ENCODE measurements at regions not wholly inside any gene's neighbourhood (a gene's known extent, or its start where the extent isn't known, plus 50 kb on each side); places are given as distances from the start of the nearest gene placed in this dataset.
"Not testable (repeated sequence)": the region's sequence is repeated elsewhere in the genome, so short reads cannot be mapped to it uniquely, and the experiment has no call there.

DNA sequence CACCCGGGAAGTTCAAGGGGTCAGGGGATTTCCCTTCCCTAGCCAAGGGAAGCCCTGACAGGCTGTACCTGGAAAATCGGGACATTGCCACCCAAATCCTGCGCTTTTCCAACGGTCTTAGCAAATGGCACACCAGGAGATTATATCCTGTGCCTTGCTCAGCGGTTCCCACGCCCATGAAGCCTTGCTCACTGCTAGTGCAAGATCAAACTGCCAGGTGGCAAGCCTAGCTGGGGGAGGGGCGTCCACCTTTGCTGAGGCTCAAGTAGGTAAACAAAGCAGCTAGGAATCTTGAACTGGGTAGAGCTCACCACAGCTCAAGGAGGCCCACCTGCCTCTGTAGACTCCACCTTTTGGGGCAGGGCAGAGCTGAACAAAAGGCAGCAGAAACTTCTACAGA, 1794.5 kb downstream of the PCDH9 start:
- no peak for ATAC-seq

DNA sequence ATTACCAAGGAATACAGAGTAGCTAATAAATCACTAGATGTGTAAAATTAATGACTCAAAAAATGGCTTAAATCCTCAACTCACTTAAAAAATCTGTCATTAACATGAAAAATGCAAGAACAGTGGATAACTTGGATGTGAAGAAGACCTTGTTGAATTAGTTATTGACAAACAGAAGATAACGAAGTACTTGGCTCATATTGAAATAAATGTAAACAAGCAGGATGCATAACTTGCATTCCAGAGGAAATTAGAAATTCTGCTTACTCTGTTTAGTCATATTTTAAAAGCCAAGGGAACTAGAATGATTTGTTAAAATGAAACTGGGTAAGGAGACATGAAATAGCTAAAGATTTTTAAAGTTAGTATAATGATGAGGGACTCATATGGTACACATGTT, 1812.2 kb downstream of the PCDH9 start:
- H3K36me3 Mint-ChIP-seq = no peaks in the 10 kb centered on the region
- no peak overlapping the region for H3K27ac Mint-ChIP-seq
- H3K4me3 Mint-ChIP-seq = no peak overlapping the region
- H3K4me1 Mint-ChIP-seq (ENCODE audit: low read depth in 2 of 2) = no peaks in the 10 kb centered on the region
- no peak for ATAC-seq
- no peaks in the 10 kb centered on the region for H3K9me3 Mint-ChIP-seq
- DNase-seq (ENCODE audit: low spot score) = no peak
- H3K27me3 Mint-ChIP-seq = no peaks in the 10 kb centered on the region

More for the DNA sequence above, 1794.5 kb downstream of the PCDH9 start:
- no peak for DNase-seq (ENCODE audit: low spot score)
- no peak overlapping the region for H3K4me3 Mint-ChIP-seq
- peaks cover 0 to 2% of the 10 kb centered on the region in 2 donors for H3K4me1 Mint-ChIP-seq (ENCODE audit: low read depth in 2 of 2)
- H3K9me3 Mint-ChIP-seq = peaks cover 23% of the 10 kb centered on the region
- no peak overlapping the region for H3K27ac Mint-ChIP-seq
- peaks cover 26% of the 10 kb centered on the region for H3K36me3 Mint-ChIP-seq
- no peaks in the 10 kb centered on the region for H3K27me3 Mint-ChIP-seq

DNA sequence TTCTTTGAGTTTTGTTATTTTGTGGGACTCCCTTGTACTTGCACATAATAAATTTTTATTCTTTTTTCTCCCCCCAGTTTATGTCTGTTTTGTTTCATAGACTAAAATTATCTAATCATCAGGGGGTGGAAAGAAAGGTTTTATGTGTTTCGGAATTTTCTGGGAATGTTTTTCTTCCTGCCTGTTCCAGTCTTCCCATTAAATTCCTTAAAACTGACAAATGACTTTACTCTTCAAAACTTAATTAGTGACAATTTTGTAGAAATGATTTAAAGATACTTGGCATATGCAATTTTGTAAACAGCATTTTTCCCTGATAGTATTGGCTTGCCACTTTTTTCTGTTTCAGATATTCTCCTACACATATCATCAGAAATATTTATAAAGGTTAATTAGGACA, 1813.4 kb downstream of the PCDH9 start:
- H3K36me3 Mint-ChIP-seq = no peaks in the 10 kb centered on the region
- H3K27ac Mint-ChIP-seq = no peak overlapping the region
- DNase-seq (ENCODE audit: low spot score) = no peak
- no peaks in the 10 kb centered on the region for H3K4me1 Mint-ChIP-seq (ENCODE audit: low read depth in 2 of 2)
- no peak overlapping the region for H3K4me3 Mint-ChIP-seq
- no peak for ATAC-seq
- H3K27me3 Mint-ChIP-seq = no peaks in the 10 kb centered on the region
- no peaks in the 10 kb centered on the region for H3K9me3 Mint-ChIP-seq

DNA sequence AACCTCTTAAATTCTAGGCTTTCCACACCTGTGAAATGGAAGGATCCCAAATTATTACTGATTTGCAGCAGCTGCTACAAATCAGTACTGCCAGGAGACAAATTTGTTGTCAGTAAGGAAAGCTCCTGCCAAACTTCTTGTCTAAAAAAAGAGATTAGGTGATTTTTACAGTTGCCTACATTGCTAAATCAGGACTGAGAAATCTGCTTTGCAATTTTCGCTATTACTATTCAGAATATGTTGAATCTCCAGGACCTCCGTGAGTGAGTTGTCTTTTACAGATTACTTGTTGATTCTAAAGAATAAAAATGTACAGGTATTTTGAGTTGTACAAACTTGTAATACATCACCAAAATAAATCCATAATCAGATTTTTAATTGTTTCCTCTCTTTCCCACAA, 1815.9 kb downstream of the PCDH9 start:
- H3K27ac Mint-ChIP-seq = no peak overlapping the region

DNA sequence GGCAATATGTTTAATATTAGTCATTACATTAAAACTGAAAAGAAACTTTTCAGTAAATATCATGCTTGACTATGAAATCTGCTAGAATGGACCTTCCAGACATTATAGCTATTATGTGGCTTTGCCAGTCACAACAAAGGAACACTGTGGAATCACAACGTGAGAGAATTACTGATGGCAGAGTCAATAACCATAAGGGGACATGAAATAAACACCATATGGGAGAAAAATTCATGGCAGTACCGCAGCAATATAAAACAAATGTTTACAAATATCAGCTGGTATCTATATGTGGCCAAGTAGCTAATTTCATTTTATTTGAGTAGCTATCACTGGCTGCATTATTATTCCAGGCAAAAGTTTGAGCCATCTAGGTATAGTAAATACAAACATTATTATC, 1818.6 kb downstream of the PCDH9 start:
- ATAC-seq (no peak), DNase-seq (ENCODE audit: low spot score) (no peak)
- Mint-ChIP-seq H3K36me3 (no peaks in the 10 kb centered on the region), H3K4me3 (no peak overlapping the region), H3K9me3 (no peaks in the 10 kb centered on the region), H3K27me3 (no peaks in the 10 kb centered on the region), H3K27ac (no peak overlapping the region), H3K4me1 (ENCODE audit: low read depth in 2 of 2) (no peaks in the 10 kb centered on the region)

More for the DNA sequence above, 1815.9 kb downstream of the PCDH9 start:
- no peak for ATAC-seq
- H3K27me3 Mint-ChIP-seq = no peaks in the 10 kb centered on the region
- H3K9me3 Mint-ChIP-seq = no peaks in the 10 kb centered on the region
- H3K4me3 Mint-ChIP-seq = no peak overlapping the region
- no peak for DNase-seq (ENCODE audit: low spot score)
- no peaks in the 10 kb centered on the region for H3K4me1 Mint-ChIP-seq (ENCODE audit: low read depth in 2 of 2)
- H3K36me3 Mint-ChIP-seq = no peaks in the 10 kb centered on the region

DNA sequence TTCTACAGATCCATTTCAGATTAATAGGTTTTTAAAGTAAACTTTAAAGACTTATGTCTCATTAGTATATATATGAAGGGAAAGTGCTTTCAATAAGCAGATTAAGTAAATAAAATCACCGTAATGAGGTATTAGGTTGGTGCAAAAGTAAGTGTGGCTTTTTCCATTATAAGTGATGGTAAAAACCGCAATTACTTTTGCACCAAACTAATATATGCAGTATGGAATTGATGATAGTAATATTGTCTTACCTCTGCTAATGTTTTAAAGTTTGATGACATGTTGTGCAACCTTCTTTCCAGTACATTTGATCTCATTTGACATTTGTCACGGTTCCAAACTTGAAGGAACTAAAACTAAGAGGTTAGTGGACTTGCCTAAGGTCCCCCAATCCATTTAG, 1819.3 kb downstream of the PCDH9 start:
- no peak overlapping the region for H3K4me3 Mint-ChIP-seq
- no peak for ATAC-seq
- no peak for DNase-seq (ENCODE audit: low spot score)
- no peaks in the 10 kb centered on the region for H3K9me3 Mint-ChIP-seq
- no peaks in the 10 kb centered on the region for H3K27me3 Mint-ChIP-seq
- H3K4me1 Mint-ChIP-seq (ENCODE audit: low read depth in 2 of 2) = no peaks in the 10 kb centered on the region
- no peaks in the 10 kb centered on the region for H3K36me3 Mint-ChIP-seq
- no peak overlapping the region for H3K27ac Mint-ChIP-seq

DNA sequence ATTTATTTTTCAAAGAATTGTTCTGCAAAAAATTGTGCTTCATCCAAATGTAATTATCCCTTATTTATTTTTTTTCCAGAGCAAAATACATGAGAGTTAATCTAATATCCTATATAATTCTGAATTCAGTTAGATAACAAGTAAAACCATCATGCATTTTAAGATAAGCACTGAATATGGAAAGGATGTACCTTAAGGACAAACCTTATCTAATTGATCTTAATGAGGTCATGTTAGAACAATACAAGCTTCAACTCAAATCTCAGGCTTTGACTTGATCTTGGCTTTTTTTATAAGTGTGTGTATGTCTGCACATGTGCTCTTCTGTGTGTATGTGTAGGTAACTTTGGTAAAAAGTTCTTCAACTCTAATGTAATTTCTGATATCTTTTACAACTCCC, 1828.8 kb downstream of the PCDH9 start:
- no peaks in the 10 kb centered on the region for H3K4me1 Mint-ChIP-seq (ENCODE audit: low read depth in 2 of 2)
- H3K36me3 Mint-ChIP-seq = no peaks in the 10 kb centered on the region
- H3K27me3 Mint-ChIP-seq = no peaks in the 10 kb centered on the region
- DNase-seq (ENCODE audit: low spot score) (no peak), ATAC-seq (no peak)
- no peak overlapping the region for H3K27ac Mint-ChIP-seq
- no peak overlapping the region for H3K4me3 Mint-ChIP-seq
- peaks cover 4% of the 10 kb centered on the region for H3K9me3 Mint-ChIP-seq

DNA sequence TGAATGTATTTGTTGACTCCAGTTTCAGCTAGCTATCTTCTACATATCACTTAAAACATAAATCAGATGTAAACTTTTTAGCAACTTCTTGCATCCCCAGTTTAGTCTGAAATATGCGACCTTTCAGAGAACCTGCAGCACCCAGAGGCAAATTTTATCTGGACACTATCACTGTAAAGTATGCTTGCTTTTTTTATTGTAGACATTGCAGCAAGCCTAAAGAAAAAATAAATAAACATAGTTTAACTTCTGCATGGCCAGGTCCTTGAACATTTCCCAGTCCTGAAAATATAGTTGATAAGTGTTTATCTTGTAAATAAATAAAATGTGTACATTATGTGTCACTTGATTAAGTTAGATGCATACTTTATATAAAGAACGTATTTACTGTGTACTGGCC, 1829.4 kb downstream of the PCDH9 start:
- Mint-ChIP-seq H3K27me3 (no peaks in the 10 kb centered on the region), H3K4me1 (ENCODE audit: low read depth in 2 of 2) (no peaks in the 10 kb centered on the region), H3K4me3 (no peak overlapping the region), H3K9me3 (peaks cover 4% of the 10 kb centered on the region), H3K36me3 (no peaks in the 10 kb centered on the region), H3K27ac (no peak overlapping the region)
- ATAC-seq (no peak), DNase-seq (ENCODE audit: low spot score) (no peak)

DNA sequence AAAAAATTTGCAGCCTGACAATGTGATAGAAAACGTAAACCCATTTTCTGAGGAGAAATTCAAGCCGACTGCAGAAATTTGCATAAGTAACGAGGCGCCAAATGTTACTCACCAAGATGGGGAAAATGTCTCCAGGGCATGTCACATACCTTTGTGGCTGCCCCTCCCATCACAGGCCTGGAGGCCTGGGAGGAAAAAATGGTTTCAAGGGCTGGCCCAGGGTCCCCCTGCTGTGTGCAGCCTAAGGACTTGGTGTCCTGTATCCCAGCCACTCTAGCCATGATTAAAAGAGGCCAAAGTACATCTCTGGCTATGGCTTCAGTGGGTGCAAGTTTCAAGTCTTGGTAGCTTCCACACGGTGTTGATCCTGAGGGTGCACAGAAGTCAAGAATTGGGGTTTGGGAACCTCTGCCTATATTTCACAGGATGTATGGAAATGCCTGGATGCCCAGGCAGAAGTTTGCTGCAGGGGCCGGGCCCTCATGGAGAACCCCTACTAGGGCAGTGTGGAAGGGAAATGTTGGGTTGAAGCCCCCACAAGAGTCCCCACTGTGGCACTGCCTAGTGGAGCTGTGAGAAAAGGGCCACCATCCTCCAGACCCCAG, 1842.3 kb downstream of the PCDH9 start:
- ATAC-seq (no peak), DNase-seq (ENCODE audit: low spot score) (no peak)
- no peak overlapping the region for H3K27ac Mint-ChIP-seq
- no peaks in the 10 kb centered on the region for H3K27me3 Mint-ChIP-seq
- H3K9me3 Mint-ChIP-seq = peaks cover 6% of the 10 kb centered on the region
- no peaks in the 10 kb centered on the region for H3K4me1 Mint-ChIP-seq (ENCODE audit: low read depth in 2 of 2)
- H3K4me3 Mint-ChIP-seq = no peak overlapping the region
- peaks cover 10% of the 10 kb centered on the region for H3K36me3 Mint-ChIP-seq

DNA sequence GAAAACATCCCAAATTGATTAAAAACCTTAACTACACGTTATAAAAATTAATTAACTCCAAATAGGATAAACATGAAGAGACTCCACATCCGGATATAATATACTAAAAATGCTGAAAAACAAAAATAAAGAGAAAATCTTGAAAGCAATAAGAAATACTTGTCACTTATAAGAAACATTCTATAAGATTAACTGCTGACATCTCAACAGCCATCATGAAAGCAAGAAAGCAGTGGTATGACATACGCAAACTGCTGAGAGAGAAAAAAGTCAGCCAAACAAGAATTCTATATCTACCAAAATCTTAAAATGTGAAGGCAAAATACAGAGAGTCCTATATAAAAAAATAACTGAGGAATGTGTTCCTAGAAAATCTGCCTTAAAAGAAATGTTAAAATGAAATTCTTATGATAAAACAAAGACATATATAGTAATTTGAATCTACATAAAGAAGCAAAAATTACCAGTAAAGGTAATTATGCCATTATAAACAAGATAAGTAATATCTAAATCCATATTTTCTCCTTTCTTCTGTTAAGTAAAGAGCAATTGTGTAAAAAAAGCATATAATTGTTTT, 1851.1 kb downstream of the PCDH9 start:
- no peaks in the 10 kb centered on the region for H3K4me1 Mint-ChIP-seq (ENCODE audit: low read depth in 2 of 2)
- peaks cover 6% of the 10 kb centered on the region for H3K9me3 Mint-ChIP-seq
- H3K27ac Mint-ChIP-seq = no peak overlapping the region
- DNase-seq (ENCODE audit: low spot score) = no peak
- ATAC-seq = no peak
- H3K27me3 Mint-ChIP-seq = no peaks in the 10 kb centered on the region
- H3K4me3 Mint-ChIP-seq = no peak overlapping the region
- peaks cover 11% of the 10 kb centered on the region for H3K36me3 Mint-ChIP-seq

DNA sequence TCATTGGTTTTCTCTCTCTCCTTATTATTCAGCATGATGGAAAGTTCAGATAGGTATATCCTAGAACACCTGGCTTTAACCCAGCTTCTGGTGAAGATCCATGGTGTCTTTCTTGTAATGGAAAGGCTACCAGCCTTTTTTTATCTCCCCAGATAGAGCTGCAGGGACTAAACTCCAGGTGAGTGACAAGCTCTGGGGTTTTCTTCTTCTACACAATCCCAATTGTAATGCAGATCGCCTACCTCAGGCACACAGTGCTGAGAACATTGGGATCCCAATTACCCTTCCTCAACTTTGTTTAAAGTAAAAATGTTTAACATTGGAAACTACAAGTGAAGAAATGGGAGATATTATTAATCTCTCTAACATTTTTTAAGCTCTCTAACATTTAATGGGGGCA, 1851.7 kb downstream of the PCDH9 start:
- no peak for ATAC-seq
- no peak overlapping the region for H3K27ac Mint-ChIP-seq
- H3K4me1 Mint-ChIP-seq (ENCODE audit: low read depth in 2 of 2) = no peaks in the 10 kb centered on the region
- H3K27me3 Mint-ChIP-seq = no peaks in the 10 kb centered on the region
- DNase-seq (ENCODE audit: low spot score) = no peak
- H3K9me3 Mint-ChIP-seq = peaks cover 6% of the 10 kb centered on the region
- H3K4me3 Mint-ChIP-seq = no peak overlapping the region
- H3K36me3 Mint-ChIP-seq = peaks cover 11% of the 10 kb centered on the region

DNA sequence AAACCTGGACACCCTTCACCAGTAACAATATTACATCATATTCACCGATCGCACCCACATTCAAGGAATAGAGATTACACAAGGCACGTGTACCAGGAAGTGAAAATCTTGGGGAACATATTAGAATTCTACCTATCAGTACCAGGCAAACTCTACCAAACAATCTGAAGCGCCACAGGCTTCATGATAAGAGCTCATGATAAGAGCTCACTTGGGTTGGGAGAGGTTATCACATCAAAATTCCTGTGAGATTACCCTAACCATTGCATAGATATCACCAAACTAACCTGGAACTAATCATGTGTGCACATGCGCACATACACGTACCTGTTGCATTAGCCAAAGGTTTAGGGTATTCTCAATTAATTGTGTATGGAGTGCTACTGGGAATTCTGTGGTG, 1861.3 kb downstream of the PCDH9 start:
- H3K4me3 Mint-ChIP-seq = no peak overlapping the region
- H3K4me1 Mint-ChIP-seq (ENCODE audit: low read depth in 2 of 2) = no peaks in the 10 kb centered on the region
- no peak for ATAC-seq

DNA sequence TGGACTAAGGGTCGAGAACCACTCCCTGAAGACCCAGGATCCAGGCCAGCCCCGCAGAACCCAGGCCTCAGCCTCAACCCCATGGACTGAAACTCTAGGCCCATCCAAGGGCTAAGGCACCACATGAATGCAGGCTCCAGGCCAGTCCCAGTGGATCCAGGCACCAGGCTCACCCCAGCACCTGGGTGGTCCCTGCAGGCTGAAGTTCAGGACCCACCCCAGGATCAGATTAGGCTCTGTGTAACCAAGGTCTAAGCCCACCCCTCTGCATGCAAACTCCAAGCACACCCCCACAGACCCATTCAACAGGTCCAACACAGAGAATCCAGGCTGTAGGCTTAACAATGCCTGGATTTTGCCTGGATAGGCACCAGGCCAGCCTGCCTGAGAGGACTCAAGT, 1876.2 kb downstream of the PCDH9 start:
- Mint-ChIP-seq H3K4me3 (no peak overlapping the region), H3K27ac (no peak overlapping the region), H3K36me3 (no peaks in the 10 kb centered on the region), H3K9me3 (peaks cover 7% of the 10 kb centered on the region), H3K4me1 (ENCODE audit: low read depth in 2 of 2) (no peaks in the 10 kb centered on the region), H3K27me3 (no peaks in the 10 kb centered on the region)
- DNase-seq (ENCODE audit: low spot score) = no peak
- peak in 1 of 2 donors; percentile 24 for ATAC-seq

More for the DNA sequence above, 1861.3 kb downstream of the PCDH9 start:
- Mint-ChIP-seq H3K27ac (no peak overlapping the region), H3K36me3 (no peaks in the 10 kb centered on the region), H3K9me3 (peaks cover 14% of the 10 kb centered on the region), H3K27me3 (no peaks in the 10 kb centered on the region)
- no peak for DNase-seq (ENCODE audit: low spot score)

DNA sequence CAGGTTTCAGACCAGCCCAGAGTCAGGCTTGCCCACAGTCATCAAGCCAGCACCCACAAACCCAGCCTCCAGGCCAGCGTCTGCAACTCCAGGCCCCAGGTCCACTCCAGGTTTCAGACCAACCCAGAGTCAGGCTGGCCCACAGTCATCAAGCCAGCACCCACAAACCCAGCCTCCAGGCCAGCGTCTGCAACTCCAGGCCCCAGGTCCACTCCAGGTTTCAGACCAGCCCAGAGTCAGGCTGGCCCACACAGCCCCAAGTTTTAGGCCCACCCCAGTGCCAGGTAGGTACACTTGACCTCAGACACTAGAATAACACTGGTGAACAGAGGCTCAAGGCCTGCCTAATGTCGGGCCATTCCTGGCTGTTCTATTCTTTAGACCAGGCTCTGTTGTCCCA, 1877.0 kb downstream of the PCDH9 start:
- peak in 1 of 2 donors; percentile 44 for ATAC-seq
- not testable (repeated sequence) for H3K27me3 Mint-ChIP-seq

More for the DNA sequence above, 1877.0 kb downstream of the PCDH9 start:
- not testable (repeated sequence) for H3K4me1 Mint-ChIP-seq (ENCODE audit: low read depth in 2 of 2); H3K4me3 Mint-ChIP-seq; H3K9me3 Mint-ChIP-seq; DNase-seq (ENCODE audit: low spot score); H3K36me3 Mint-ChIP-seq; H3K27ac Mint-ChIP-seq

Data from natural killer cell treated with Interleukin-12 subunit alpha and Interleukin-12 subunit beta and Interleukin-15 and Interleukin-18, amount 100 ng/mL, for 72 hours (primary cell).